Upper lobe of left lung (tissue), 6 donors: ENCODE measurements at regions not wholly inside any gene's neighbourhood (a gene's known extent, or its start where the extent isn't known, plus 50 kb on each side); places are given as distances from the start of the nearest gene placed in this dataset.

Experiments
- ATAC-seq, 2 donors: fragments of 200-7000 bp; cut with Tn5 transposase; one replicate each; pipeline ENCODE4 v1.9.1; 2022; ENCODE audit warnings: mild to moderate bottlenecking in 2 of 2, moderate library complexity in 2 of 2; ENCODE audit not compliant: low FRiP score in 2 of 2
- DNase-seq, 2 donors: peaks; one replicate each; pipeline ENCODE4 v3.0.0-alpha.2; 2019 to 2020
- H3K27ac ChIP-seq, 4 donors: fragments of 200-600 bp; sonication (generic); one replicate each; pipeline ENCODE4 v1.5.1; 2016 to 2019
- H3K27me3 ChIP-seq, 4 donors: fragments of 200-600 bp; sonication (generic); one replicate each; pipeline ENCODE4 v1.5.1; 2017 to 2019
- H3K36me3 ChIP-seq, 4 donors: fragments of 200-600 bp; sonication (generic); one replicate each; pipeline ENCODE4 v1.5.1; 2016 to 2019
- H3K4me1 ChIP-seq, 4 donors: fragments of 200-600 bp; sonication (generic); one replicate each; pipeline ENCODE4 v1.5.1; 2018 to 2019
- H3K4me3 ChIP-seq, 4 donors: fragments of 200-600 bp; sonication (generic); one replicate each; pipeline ENCODE4 v1.5.1; 2017 to 2019; ENCODE audit warnings: mild to moderate bottlenecking in 2 of 4, moderate library complexity in 1 of 4
- H3K9me3 ChIP-seq, 4 donors: fragments of 200-600 bp; sonication (generic); one replicate each; pipeline ENCODE4 v1.5.1; 2018 to 2019
- CTCF ChIP-seq, 6 experiments: fragments of 450-650 bp in 4 of 6; fragments of 200-600 bp in 2 of 6; sonication (generic) in 2 of 6; IDR thresholded peaks; one replicate each; pipeline ENCODE4 v1.5.1; 2016 to 2019; ENCODE audit warnings: antibody characterized with exemption in 6 of 6
- EP300 ChIP-seq, 4 donors: sonication (generic); formaldehyde crosslinking; IDR thresholded peaks; one replicate each; pipeline ENCODE4 v1.5.1; 2017; ENCODE audit warnings: antibody characterized with exemption in 4 of 4, control low read depth in 2 of 4
- POLR2A ChIP-seq, 4 donors: fragments of 450-650 bp; IDR thresholded peaks; one replicate each; pipeline ENCODE4 v1.5.1; 2016 to 2017; ENCODE audit warnings: antibody characterized with exemption in 4 of 4, mild to moderate bottlenecking in 2 of 4
- POLR2AphosphoS5 ChIP-seq, 2 donors: sonication (generic); formaldehyde crosslinking; IDR thresholded peaks; one replicate each; pipeline ENCODE4 v1.5.1; 2017; ENCODE audit warnings: antibody characterized with exemption in 2 of 2
- WGBS, 2 donors: methylation state at CpG; one replicate each; pipeline ENCODE4 v1.1.5; 2017 to 2018; 5-methylcytosine and 5-hydroxymethylcytosine counted together
- donor health status: DM: no; HTN: no; CAD: no; lungs with moderate emphysema.
- donor health status: DM: no; HTN: yes; CAD: no; lungs with severe emphysema.

DNA sequence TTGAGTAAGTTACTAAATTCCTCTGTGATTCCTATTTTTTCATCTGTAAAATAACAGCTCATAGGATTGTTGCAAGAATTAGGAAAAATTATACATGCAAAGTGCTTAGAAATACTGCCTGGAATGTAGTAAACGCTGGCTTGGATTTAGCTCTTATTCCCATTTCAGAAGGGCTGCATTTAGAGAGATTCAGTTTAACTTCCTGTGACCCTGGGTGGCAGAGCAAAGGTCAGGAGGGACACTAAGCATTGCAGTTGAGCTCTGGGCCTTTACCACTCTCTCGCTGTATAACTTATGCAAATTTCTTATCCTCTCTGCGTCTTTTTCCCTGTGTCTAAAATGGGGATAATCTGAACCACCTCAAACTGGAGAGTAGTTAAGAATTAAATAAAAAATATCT is 241.0 kb upstream of the POU3F1 start:
- no peak for DNase-seq
- 45 to 51% methylated on average over 3 of the region's 3 CpGs for WGBS, 2 donors
- TF ChIP-seq CTCF (IDR thresholded peaks at IDR 0.05) = no peak
- no peak for TF ChIP-seq POLR2A (IDR thresholded peaks at IDR 0.05)
- no peak for TF ChIP-seq EP300 (IDR thresholded peaks at IDR 0.05)
- TF ChIP-seq POLR2AphosphoS5 (IDR thresholded peaks at IDR 0.05) = no peak

DNA sequence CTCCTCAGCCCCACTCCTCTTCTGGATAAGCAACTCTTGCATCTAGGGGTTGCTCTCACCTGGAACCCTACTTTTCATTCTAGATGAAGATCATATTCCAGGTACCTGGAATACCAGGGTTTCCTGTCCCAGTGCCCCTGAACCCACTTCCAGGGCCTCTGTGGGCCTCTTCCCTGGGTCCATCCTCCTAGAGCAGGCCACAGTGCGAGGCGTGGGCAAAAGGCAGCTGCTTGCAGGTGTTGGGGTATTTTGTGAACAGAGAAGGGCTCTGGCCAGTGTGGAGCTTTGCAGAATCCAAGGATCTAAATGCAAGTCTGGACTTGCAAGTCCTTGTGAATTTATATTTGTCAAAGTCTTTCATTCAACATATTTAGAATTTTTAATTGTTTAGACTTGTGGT is 240.4 kb upstream of the POU3F1 start:
- TF ChIP-seq POLR2AphosphoS5 (IDR thresholded peaks at IDR 0.05) (no peak), POLR2A (IDR thresholded peaks at IDR 0.05) (no peak), CTCF (IDR thresholded peaks at IDR 0.05) (no peak), EP300 (IDR thresholded peaks at IDR 0.05) (no peak)
- no peaks in the 10 kb centered on the region for H3K36me3 ChIP-seq
- H3K4me1 ChIP-seq = peaks cover 0 to 4% (median 1%) of the 10 kb centered on the region in 4 donors
- H3K27me3 ChIP-seq = no peaks in the 10 kb centered on the region
- ATAC-seq (no peak), DNase-seq (no peak)
- no peak overlapping the region for H3K4me3 ChIP-seq
- no peaks in the 10 kb centered on the region for H3K9me3 ChIP-seq
- H3K27ac ChIP-seq = no peak overlapping the region
- 100% methylated on average over 2 of the region's 2 CpGs for WGBS, 2 donors

More for the DNA sequence above, 241.0 kb upstream of the POU3F1 start:
- H3K4me3 ChIP-seq = no peak overlapping the region
- no peaks in the 10 kb centered on the region for H3K9me3 ChIP-seq
- H3K27ac ChIP-seq = no peak overlapping the region
- ATAC-seq = no peak
- peaks cover 0 to 8% (median 2%) of the 10 kb centered on the region in 4 donors for H3K4me1 ChIP-seq
- no peaks in the 10 kb centered on the region for H3K36me3 ChIP-seq
- no peaks in the 10 kb centered on the region for H3K27me3 ChIP-seq

DNA sequence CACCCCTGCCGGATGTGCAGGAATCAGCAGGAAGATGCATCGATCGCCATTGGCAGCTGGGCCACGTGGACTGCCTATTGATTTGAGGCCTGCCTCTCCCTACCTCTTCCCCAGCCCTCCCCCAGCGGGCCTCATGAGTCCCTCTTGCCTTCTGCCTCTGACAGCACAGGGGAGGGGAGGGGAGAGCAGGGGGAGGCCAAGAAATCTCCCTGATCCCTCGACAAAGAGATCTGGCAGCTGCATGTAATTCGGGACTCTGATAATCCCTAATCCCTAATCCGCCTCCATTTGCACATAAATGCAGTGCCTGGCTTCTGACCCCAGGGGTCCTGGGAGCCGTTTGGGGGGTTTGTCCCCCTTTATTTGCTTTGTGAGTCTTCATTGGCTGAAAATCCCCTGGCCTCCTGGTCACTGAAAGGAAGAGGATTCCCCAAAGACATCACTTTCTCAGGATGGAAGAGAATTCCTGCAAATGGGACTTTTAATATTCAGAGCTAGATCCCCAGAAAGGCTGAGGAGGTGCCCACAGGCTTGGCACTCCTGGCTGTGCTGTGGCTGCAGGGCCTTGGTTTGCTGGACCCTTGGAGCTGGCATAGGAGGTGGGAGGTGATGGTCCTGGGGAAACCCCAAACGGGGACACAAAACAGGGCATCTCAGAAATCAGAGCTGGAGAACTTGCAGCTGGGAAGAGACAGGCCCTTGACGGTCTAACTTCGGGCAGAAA is 239.4 kb upstream of the POU3F1 start:
- no peak overlapping the region for H3K27ac ChIP-seq
- no peaks in the 10 kb centered on the region for H3K9me3 ChIP-seq
- WGBS, 2 donors = 63 to 69% methylated on average over 8 to 12 of the region's 12 CpGs
- no peaks in the 10 kb centered on the region for H3K27me3 ChIP-seq
- ATAC-seq = no peak
- H3K4me1 ChIP-seq = no peaks in the 10 kb centered on the region
- H3K36me3 ChIP-seq = no peaks in the 10 kb centered on the region
- no peak overlapping the region for H3K4me3 ChIP-seq
- TF ChIP-seq POLR2AphosphoS5 (IDR thresholded peaks at IDR 0.05) (no peak), POLR2A (IDR thresholded peaks at IDR 0.05) (no peak), CTCF (IDR thresholded peaks at IDR 0.05) (no peak), EP300 (IDR thresholded peaks at IDR 0.05) (no peak)
- DNase-seq = no peak

DNA sequence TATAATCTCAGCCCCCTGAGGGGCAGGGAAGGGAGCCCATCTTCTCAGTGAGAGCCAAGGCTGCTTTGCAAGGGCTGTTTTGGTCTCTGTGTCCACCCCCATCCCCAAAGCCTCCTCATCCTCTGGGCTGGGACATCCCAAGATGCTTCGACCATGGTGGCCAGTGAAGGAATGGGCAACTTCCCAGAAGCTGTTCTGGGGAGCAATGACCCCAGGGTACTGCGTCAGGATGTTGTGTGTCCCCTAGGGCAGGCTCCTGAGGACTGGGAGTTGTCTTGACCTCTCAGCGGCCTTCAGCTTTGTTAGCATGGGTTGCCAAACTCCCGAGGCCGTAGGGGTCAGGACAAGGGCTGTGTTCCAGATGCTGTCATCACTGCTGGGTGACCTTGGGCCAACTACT is 238.4 kb upstream of the POU3F1 start:
- H3K27me3 ChIP-seq = no peaks in the 10 kb centered on the region
- no peak for ATAC-seq
- TF ChIP-seq CTCF (IDR thresholded peaks at IDR 0.05) = no peak
- no peak overlapping the region for H3K27ac ChIP-seq
- WGBS, 2 donors = 56 to 62% methylated on average over 3 to 5 of the region's 5 CpGs
- no peak for DNase-seq
- H3K4me1 ChIP-seq = no peaks in the 10 kb centered on the region
- no peak overlapping the region for H3K4me3 ChIP-seq
- H3K36me3 ChIP-seq = no peaks in the 10 kb centered on the region
- peaks cover 0 to 1% (median 0%) of the 10 kb centered on the region in 4 donors for H3K9me3 ChIP-seq
